Left forelimb (tissue), 1 donor: ENCODE measurements at regions not wholly inside any gene's neighbourhood (a gene's known extent, or its start where the extent isn't known, plus 50 kb on each side); places are given as distances from the start of the nearest gene placed in this dataset.

Source experiments
- DNase-seq: peaks from one replicate; pipeline ENCODE4 v3.0.0-alpha.2; 2018; ENCODE audit warnings: low spot score

GRCh38 chr5:172588380-172588779 lies 52.7 kb upstream of the NEURL1B start:
- no peak for DNase-seq

GRCh38 chr5:172587061-172587405 lies 54.0 kb upstream of the NEURL1B start:
- no peak for DNase-seq

- no peak for DNase-seq
These were observed 54.7 kb upstream of the NEURL1B start for GRCh38 chr5:172586125-172587060.

DNA sequence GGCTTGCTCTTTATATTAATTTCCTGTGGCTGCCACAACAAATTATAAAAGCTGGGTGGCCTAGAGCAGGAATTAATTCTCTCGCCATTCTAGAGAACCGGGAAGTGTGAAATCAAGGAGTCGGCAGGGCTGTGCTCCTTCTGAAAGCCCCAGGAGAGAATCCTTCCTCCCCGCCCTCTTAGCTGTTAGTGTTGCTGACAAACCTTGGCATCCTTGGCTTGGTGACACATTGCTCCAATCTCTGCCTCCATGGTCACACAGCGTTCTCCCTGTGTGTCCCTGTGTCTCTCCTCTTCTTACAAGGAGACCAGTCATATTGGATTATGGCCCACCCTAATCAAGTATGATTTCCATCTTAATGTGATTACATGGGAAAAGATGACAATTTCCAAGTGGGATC lies 55.9 kb upstream of the NEURL1B start:
- DNase-seq, result no peak

GRCh38 chr5:172584638-172585037 lies 56.4 kb upstream of the NEURL1B start:
- DNase-seq, result no peak

GRCh38 chr5:172583931-172584511 lies 57.0 kb upstream of the NEURL1B start:
- no peak for DNase-seq

DNA sequence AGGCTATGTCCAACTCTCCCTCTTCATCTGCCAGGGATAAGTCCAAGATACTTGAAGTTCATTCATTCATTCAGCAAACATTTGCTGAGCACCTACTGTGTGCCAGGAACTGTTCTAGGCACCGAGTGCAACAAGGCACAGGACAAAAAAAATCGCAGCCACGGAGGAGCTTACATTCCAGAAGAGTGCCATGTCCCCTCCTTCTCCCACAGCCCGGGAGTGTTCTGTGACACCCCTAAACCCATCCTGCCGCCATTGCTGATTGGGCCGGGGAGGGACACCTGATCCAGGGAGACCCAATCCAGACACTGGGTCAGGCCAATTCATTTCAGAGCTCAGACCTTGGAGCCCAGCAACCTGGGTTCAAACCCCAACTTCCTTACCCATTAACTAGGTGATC lies 58.1 kb upstream of the NEURL1B start:
- no peak for DNase-seq

DNA sequence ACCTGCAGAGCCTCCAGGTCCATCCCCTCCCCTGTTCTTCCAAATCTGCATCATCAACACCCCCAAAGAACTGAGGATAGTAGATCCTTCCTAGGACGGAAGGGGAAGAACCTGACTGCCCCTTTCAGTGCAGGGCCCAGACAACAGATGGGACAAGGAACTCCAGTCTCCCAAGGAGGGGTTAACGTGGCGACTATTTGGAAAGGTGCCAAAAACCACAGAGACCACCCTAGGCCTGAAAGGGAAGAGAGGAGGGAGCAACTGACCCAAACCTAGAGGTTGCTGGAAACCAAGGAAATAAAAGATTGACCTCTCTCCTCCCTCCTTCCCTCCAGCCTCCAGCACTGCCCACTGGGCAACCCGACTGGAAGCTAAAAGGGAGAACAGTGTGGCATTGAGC lies 59.7 kb upstream of the NEURL1B start:
- DNase-seq, result no peak

GRCh38 chr5:172579403-172579990 lies 61.6 kb upstream of the NEURL1B start:
- DNase-seq, result no peak

- no peak for DNase-seq
These were observed 63.7 kb upstream of the NEURL1B start for GRCh38 chr5:172577267-172577909.

DNA sequence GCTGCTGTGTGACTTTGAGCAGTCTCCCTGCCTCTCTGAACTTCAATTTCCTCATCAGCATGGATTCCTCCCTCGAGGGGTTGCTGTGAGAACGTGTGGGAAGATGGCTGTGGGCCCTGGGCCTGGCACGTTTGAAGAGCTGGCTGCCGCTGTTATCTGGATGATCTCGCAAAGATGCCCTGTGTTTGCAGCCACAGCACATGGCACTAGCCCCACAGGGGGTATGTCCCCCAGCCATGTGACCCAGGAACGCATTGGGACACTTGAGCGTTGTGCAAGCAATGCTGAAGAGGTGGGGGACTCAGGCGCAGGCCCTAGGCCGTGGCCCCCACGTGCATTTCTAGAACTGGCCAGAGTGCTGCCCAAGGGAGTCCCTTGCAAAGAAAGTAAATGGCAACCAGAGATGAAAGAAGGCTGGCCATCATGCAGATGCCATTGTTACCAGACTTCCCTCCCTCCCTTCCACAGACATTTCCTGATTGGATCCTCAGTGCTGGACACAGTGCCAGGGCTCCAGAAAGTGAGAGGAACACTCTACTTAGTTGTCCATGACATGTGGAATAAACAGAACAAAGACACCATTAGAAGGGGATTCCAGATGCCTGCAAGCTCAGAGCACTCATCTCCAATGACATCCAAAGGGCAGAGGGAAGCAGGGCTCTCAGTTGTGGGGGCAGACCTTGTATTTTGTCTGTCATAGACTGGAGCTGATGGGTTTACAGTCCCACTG lies 65.1 kb upstream of the NEURL1B start:
- no peak for DNase-seq

DNA sequence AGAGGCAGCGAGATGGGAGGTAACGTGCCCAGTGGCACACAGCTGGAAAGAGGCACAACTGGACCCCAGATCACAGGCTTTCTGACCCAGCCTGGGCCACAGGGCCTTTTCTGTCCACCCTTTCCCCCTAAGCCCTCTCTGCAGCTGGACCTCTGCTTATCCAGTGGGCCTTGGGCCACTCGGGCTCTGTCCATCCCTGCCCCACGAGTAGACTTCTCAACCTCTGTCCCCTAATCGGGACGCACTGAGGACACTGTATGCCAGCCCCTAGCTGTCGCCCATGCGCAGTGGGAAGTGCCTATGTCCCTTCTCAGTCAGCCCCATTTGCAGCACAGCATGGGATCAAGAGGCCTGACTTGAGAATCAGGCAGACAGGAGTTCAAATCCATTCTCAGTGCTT lies 65.6 kb upstream of the NEURL1B start:
- no peak for DNase-seq

DNA sequence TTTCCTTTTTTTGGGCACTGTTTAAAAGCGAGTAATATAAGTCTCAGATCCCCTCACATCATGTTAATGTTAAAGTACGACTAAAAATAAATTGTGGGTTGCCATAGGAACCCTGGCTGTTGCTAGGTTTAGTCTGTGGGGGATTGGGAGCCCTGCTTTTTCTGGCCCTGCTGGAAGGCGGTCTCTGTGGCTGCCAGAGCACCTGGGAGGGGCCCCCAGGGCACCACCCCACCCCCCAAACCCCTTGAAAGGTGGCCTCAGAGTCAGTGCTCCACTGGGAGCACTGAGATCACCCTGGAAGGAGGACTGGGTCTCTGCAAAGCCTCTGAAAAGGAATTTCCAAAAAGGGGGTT lies 66.2 kb upstream of the NEURL1B start:
- DNase-seq, result no peak

DNA sequence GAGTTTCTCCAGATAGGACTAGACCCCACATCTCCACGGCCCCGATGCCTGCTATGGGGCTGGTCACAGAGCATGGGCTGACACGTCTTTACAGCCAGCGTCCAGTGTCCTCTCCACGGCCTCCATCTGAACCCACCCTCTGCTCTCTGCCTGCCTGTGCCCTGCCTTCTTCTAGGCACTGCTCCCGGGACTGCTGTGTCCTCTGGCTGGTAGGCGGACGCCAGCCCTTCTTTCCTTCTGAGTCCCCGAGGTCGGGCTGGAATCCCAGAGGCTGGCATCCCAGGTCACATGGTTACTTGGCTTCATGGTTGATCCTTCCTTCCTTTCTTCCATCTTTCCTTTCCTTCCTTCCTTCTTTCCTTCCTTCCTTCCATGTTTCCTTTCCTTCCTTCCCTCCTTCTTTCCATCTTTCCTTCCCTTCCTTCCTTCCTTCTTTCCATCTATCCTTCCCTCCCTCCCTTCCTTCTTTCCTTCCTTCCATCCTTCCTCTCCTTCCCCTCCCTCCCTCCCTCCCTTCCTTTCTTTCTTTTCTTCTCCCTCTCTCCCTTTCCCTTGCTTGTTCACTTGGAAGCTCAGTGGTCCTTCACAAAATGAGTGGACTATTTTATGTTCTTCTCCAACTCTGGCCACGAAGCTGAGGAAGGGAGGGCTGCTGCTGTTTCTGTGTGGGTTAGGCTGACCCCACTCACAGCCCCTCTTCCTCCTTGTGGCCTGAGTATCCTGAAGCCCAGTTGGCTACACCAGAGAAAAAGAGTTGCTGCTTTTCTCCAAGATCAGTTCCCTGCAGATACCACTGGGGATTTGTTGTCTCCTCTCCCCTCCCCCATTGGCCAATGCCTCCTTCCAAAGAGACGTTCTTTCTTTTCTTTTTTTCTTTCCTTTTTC lies 66.8 kb upstream of the NEURL1B start:
- DNase-seq, result no peak

DNA sequence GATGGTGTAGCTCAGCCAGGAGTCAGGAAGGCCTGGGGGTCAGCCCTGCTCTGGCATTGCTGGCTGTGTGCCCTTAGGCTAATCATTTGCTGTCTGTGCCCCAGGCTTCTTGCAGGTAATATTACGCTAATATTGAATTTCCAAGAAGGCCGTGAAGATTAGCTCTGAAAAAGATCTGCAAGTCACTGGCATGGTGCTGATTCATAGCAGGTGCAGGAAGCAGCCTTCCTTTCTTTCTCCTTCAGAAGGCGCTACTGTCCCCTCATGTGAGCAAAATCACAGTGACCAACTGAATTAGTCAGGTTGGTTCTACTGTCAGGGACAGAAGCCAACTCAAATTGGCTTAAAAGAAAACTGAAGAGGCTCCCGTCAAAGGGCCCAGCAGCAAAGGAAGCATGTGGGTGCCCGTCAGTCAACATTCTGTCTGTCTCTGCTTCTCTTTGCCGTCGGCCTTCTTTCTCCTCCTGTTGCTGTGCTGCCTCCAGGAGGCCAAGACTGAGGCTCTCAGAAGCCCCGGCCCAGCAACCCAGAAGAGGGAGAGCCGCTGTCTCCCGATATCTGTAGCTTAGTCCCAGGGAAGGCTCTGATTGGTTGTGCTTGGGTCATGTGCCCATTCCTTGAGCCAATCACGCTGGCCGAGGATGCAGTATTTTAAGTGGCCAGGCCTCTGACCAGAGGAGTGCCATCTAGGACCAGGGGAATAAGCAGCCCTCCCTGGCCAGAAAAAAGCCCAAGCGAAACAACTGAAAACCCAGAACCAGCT lies 67.8 kb upstream of the NEURL1B start:
- no peak for DNase-seq

- DNase-seq, result no peak
These were observed 68.6 kb upstream of the NEURL1B start for GRCh38 chr5:172572440-172572839.

GRCh38 chr5:172571892-172572291 lies 69.2 kb upstream of the NEURL1B start:
- no peak for DNase-seq

GRCh38 chr5:172571413-172571812 lies 69.7 kb upstream of the NEURL1B start:
- DNase-seq, result no peak

DNA sequence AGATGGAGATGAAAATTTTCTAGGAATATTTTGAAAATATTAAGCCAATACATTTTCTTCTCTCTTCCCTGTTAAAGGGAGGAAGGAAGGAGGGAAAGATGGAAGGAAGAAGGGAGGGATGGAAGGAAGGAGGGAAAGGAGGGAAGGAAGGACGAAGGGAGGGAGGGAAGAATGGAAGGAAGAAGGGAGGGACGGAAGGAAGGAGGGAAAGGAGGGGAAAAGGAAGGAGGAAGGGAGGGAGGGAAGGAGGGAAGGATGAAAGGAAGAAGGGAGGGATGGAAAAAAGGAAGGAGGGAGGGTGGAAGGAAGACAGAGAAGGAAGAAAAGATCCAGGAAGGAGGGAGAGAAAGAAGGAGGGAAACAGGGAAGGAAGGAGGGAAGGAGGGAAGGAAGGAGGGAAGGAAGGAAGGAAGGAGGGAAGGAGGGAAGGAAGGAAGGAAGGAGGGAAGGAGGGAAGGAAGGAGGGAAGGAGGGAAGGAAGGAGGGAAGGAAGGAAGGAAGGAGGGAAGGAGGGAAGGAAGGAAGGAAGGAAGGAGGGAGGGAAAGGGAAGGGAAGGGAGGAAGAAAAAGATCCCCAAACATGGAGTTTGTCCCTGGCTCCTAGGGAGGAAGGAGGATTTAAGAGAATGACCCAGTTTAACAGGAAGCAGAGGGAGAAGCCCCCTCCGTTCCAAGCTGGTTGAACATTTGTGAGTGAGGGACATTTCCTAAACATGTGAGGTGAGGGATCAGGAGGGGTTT lies 70.3 kb upstream of the NEURL1B start:
- no peak for DNase-seq
